Activated T-helper 1 cell treated with Interleukin-2 at 50 U/mL for 16 hours (primary cell): ENCODE measurements at regions not wholly inside any gene's neighbourhood (a gene's known extent, or its start where the extent isn't known, plus 50 kb on each side); places are given as distances from the start of the nearest gene placed in this dataset.

ENCODE experiments used
- DNase-seq: peaks from one replicate; pipeline ENCODE4 v3.0.0-alpha.2; 2020; ENCODE audit warnings: low read depth

DNA sequence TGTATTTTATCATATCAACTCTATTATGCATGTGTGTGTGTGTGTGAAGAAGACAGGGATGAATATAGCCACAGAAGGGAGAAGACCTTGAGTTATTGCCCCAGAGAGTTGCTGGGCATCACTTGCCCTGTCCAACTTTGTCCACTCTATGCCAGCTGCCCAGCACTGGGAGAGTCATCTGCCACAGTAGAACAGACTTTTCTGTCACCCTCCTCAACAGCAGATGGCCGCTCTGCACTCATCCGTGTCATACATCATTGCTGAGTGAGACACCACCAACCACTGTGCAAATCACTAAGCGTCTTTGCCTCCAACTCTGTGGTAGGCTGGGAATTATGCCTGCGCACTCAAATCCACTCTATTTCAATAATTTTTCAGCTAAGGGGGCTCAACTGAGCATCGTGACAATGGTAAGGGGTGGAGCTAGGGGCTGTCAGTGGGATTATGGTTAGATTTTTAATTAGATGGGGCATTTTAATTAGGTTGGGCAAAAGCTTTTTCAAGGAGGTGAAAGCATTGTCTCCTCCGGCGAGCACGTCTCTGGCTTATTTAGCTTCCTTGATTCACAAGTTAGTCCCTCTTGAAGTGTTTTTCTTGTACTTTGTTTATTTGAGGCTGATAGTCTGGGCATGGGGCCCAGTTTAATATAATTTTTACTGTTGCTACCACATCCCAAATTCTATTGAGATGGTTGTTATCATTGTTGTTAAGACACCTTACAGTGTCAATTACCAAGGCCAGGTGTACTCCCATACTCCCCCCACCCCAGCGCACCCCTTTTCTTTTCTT lies 100.1 kb upstream of the KLF3 start:
- no peak for DNase-seq

- DNase-seq: no peak
Observed at GRCh38 chr4:38565271-38566199, 98.5 kb upstream of the KLF3 start.

- no peak for DNase-seq
Observed at GRCh38 chr4:38566806-38567398, 97.1 kb upstream of the KLF3 start.

GRCh38 chr4:38567457-38567856 lies 96.5 kb upstream of the KLF3 start:
- DNase-seq: no peak

DNA sequence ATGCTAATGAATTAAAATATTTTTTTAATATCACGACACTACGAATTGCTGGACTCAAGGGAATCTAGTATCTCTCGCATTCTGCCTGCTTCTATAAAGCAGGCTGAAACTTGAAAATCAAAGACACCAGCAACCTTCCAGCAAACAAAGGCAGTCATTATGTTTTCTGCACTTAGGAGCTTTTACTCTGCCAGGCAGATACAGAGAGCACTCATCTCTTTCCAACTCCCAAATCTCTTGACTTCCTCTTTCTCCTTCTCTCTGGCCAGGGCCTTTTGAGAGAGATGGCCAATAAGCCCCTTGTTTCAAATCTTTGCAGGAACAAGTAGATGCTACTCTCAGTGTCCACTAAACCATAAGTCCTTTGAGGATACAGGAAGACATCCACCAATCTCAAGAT lies 95.2 kb upstream of the KLF3 start:
- no peak for DNase-seq

DNA sequence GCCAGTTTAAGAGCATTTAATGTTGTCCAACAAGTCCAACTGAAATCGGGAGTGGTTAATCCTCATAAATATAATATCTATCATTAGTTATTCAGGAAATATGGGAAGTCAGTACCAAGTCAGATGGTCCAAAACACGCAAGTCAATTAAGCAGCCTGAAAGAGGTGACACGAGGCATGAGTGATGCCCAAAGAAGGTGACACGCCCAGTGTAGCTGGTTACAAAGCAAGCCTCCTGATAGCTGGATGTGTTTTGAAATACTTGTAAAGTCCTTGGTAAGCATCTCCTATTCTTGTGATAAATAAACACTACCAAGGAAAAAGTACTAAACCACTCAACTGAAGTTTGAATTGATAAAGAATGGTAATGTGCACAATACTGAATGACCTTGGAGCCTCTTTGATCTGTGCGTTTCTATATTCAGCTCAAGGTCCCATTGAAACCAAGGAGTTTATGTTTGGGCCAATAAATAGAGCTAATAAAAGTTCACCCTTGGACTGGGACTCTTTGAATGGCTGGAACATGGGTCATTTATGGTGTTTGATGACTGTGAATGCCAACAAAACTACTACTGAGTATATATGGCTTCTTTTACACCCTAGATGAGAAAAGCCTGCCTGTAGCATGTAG lies 93.2 kb upstream of the KLF3 start:
- DNase-seq: no peak

GRCh38 chr4:38572793-38573192 lies 91.2 kb upstream of the KLF3 start:
- DNase-seq: no peak

DNA sequence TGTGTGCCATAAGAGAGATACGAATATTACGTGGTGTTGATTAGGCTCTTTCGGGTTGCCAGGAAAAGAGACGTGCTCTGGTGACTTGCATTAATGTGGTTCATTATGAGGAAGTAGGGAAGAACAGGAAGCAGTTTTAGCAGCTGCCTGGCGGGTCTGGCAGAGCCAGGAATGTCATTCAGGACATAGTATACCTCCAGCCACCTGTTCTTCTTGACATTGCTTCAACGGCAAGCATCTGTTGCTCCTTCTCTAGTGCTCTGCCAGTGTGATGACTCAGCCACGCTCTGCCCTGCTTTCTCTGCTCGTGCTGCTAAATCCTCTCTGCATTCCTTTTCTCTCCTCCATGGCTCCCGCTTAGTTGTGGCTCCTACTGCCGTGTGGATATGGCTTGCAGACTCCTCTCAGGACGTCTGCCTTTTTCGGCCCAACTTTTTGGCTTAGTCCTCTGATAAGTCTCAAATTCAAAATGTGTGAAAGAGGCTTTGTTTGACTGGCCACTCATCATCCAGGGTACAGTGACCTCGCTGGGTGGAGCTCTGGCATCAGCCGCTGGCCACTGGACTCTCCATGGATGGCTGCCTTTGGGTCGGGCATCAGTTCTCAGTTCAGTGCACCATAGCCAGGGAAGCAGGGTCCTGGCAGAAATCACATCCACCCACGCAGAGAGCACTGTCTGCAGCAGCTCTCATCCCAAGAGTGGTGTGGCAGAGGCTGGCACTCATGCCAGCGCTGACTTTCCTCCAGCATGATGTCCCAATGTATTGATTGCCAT lies 89.3 kb upstream of the KLF3 start:
- DNase-seq: no peak

GRCh38 chr4:38576767-38577166 lies 87.2 kb upstream of the KLF3 start:
- DNase-seq: no peak

- DNase-seq: no peak
Observed at GRCh38 chr4:38577462-38577861, 86.5 kb upstream of the KLF3 start.

- no peak for DNase-seq
Observed at GRCh38 chr4:38581426-38582106, 82.4 kb upstream of the KLF3 start.

- no peak for DNase-seq
Observed at GRCh38 chr4:38582445-38582844, 81.6 kb upstream of the KLF3 start.

DNA sequence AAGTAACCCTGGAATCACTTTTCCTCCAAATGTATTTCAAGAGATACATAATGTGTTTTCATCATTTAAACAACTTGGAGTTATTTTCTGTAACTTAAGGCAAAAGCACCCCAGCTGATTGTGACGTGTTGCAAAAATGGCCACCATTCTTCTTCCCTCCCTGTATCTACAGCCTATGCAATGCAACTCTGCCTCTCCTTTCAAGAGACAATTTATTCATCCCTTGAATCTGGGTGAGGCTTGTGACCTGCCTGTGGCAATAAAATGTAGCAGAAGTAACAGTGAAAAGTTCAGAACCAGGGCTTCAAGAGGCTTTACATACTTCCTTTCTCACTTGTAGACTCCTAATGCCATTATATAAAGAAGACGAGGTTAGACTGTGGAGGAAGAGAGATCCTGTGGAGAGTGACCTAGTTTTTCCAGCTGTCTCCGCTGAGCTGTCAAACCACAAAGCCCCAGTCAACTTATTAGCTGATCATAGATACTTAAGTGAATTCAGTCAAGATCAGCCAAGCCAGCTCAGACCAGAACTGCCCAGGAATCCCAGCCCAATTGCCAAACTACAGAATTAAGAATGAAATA lies 81.0 kb upstream of the KLF3 start:
- no peak for DNase-seq

GRCh38 chr4:38585871-38586270 lies 78.1 kb upstream of the KLF3 start:
- DNase-seq: no peak

GRCh38 chr4:38587106-38587505 lies 76.9 kb upstream of the KLF3 start:
- DNase-seq: no peak

DNA sequence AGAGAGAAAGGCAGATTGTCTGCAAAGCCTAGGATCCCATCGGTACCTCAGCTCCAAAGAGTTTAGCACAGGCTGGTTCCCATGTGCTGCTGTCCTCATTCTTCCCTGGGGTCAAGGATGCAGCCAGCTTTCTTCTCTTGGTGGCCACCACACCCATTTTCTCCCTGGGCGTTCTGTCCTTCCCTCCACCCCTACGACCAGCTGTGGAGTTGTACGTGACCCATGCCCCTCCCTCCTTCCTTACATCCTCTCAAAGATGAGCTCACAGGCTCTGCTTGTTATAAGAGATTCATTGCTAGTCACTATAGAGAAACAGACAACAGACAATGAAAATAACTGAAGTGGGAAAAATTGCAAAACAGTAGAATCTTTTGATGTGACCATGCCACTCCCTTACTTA lies 74.0 kb upstream of the KLF3 start:
- no peak for DNase-seq

DNA sequence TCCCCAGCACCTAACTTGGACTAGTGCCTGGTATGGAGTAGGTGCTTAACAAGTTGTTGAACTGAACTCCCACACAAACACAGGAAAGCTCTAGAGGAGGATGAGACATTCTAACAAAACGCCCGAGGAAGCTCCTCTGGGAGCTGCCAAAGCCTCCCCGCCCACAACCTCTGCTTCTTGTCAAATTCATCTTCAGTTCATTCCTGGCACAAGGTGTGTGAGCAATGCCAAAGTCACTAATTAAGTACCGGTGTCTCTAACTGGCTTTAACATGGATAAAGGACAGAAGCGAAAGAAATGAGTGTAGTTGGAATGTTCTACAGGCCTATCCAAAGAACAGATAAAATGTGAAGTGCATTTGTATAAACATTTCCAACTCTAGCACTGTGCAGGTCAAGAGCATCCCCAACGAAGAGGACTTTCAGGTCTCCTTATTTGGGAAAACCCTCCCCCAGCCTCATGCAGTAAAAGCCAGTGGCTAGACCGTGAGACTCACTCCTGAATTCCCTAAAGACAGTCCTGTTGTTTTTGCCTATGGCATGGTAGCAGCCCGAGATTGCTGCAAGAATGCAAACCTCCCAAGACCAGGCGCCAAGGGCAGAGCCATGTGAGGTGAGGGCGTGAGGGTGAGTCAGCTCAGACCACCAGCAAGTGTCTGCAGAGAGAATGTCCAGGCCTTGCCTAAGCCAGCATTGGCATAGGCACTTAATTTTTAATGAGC lies 72.2 kb upstream of the KLF3 start:
- DNase-seq: no peak

- no peak for DNase-seq
Observed at GRCh38 chr4:38598489-38598888, 65.5 kb upstream of the KLF3 start.

GRCh38 chr4:38600575-38600974 lies 63.4 kb upstream of the KLF3 start:
- no peak for DNase-seq
